ENCODE measurements at regions not wholly inside any gene's neighbourhood (a gene's known extent, or its start where the extent isn't known, plus 50 kb on each side); places are given as distances from the start of the nearest gene placed in this dataset.

- in situ Hi-C loops (cut with MboI; ENCODE audit: low pct_unique_long_range_greater_than_20kb, low sequenced_read_pairs, unreplicated experiment) = no loop called here
- no peak for DNase-seq (ENCODE audit: low spot score)
- TF ChIP-seq CTCF (IDR thresholded peaks at IDR 0.05; ENCODE audit: extremely low read depth, insufficient read depth, missing control alignments) = no peak
These were observed 119.7 kb downstream of the PDHA2 start for GRCh38 chr4:95959633-95960032.

GRCh38 chr4:95963456-95963855, 123.6 kb downstream of the PDHA2 start:
- no peak for DNase-seq (ENCODE audit: low spot score)
- no peak for TF ChIP-seq CTCF (IDR thresholded peaks at IDR 0.05; ENCODE audit: extremely low read depth, insufficient read depth, missing control alignments)
- in situ Hi-C loops (cut with MboI; ENCODE audit: low pct_unique_long_range_greater_than_20kb, low sequenced_read_pairs, unreplicated experiment) = no loop called here

GRCh38 chr4:95979961-95980876, 140.3 kb downstream of the PDHA2 start:
- DNase-seq (ENCODE audit: low spot score) = no peak
- in situ Hi-C loops (cut with MboI; ENCODE audit: low pct_unique_long_range_greater_than_20kb, low sequenced_read_pairs, unreplicated experiment) = no loop called here
- no peak for TF ChIP-seq CTCF (IDR thresholded peaks at IDR 0.05; ENCODE audit: extremely low read depth, insufficient read depth, missing control alignments)

GRCh38 chr4:95980877-95981360, 141.0 kb downstream of the PDHA2 start:
- in situ Hi-C loops (cut with MboI; ENCODE audit: low pct_unique_long_range_greater_than_20kb, low sequenced_read_pairs, unreplicated experiment) = no loop called here
- DNase-seq (ENCODE audit: low spot score) = no peak
- TF ChIP-seq CTCF (IDR thresholded peaks at IDR 0.05; ENCODE audit: extremely low read depth, insufficient read depth, missing control alignments) = no peak

GRCh38 chr4:95981591-95981990, 141.7 kb downstream of the PDHA2 start:
- no peak for DNase-seq (ENCODE audit: low spot score)
- no peak for TF ChIP-seq CTCF (IDR thresholded peaks at IDR 0.05; ENCODE audit: extremely low read depth, insufficient read depth, missing control alignments)
- in situ Hi-C loops (cut with MboI; ENCODE audit: low pct_unique_long_range_greater_than_20kb, low sequenced_read_pairs, unreplicated experiment) = no loop called here

- TF ChIP-seq CTCF (IDR thresholded peaks at IDR 0.05; ENCODE audit: extremely low read depth, insufficient read depth, missing control alignments) = no peak
- no peak for DNase-seq (ENCODE audit: low spot score)
- in situ Hi-C loops (cut with MboI; ENCODE audit: low pct_unique_long_range_greater_than_20kb, low sequenced_read_pairs, unreplicated experiment) = no loop called here
These were observed 142.6 kb downstream of the PDHA2 start for GRCh38 chr4:95982516-95982915.
